Hepatocyte (in vitro differentiated cells): ENCODE measurements at regions not wholly inside any gene's neighbourhood (a gene's known extent, or its start where the extent isn't known, plus 50 kb on each side); places are given as distances from the start of the nearest gene placed in this dataset.

Experiments used
- DNase-seq: peaks from one replicate; pipeline ENCODE4 v3.0.0-alpha.2; 2016; ENCODE audit warnings: low spot score
- H2AFZ ChIP-seq: fragments of 200-600 bp; sonication (generic); 2 replicates; pipeline ENCODE4 v1.6.0; 2016; ENCODE audit warnings: antibody characterized with exemption, mild to moderate bottlenecking
- H3K27ac ChIP-seq: fragments of 200-600 bp; sonication (generic); 2 replicates; pipeline ENCODE4 v1.5.1; 2016; ENCODE audit warnings: mild to moderate bottlenecking
- H3K27me3 ChIP-seq: fragments of 200-600 bp; sonication (generic); 2 replicates; pipeline ENCODE4 v1.6.1; 2016
- H3K36me3 ChIP-seq: fragments of 200-600 bp; sonication (generic); replicated peaks from 2 replicates; pipeline ENCODE4 v1.5.1; 2016; ENCODE audit warnings: low read depth; ENCODE audit not compliant: insufficient read depth
- H3K4me1 ChIP-seq: fragments of 200-600 bp; sonication (generic); 2 replicates; pipeline ENCODE4 v1.5.1; 2016; ENCODE audit warnings: mild to moderate bottlenecking, moderate library complexity; ENCODE audit not compliant: insufficient read depth
- H3K4me2 ChIP-seq: fragments of 200-600 bp; sonication (generic); 2 replicates; pipeline ENCODE4 v1.6.0; 2016
- H3K4me3 ChIP-seq: fragments of 200-600 bp; sonication (generic); 2 replicates; pipeline ENCODE4 v1.5.1; 2016; ENCODE audit warnings: mild to moderate bottlenecking
- H3K79me2 ChIP-seq: fragments of 200-600 bp; sonication (generic); 2 replicates; pipeline ENCODE4 v1.6.0; 2017; ENCODE audit warnings: mild to moderate bottlenecking
- H3K9me2 ChIP-seq: fragments of 200-600 bp; sonication (generic); replicated peaks from 2 replicates; pipeline ENCODE4 v1.6.0; 2017; ENCODE audit warnings: mild to moderate bottlenecking; ENCODE audit not compliant: insufficient read depth
- H3K9me3 ChIP-seq: fragments of 200-600 bp; sonication (generic); 2 replicates; pipeline ENCODE4 v1.5.1; 2016; ENCODE audit warnings: low read depth, mild to moderate bottlenecking
- H4K20me1 ChIP-seq: fragments of 200-600 bp; sonication (generic); 2 replicates; pipeline ENCODE4 v1.6.0; 2016; ENCODE audit warnings: mild to moderate bottlenecking; ENCODE audit not compliant: insufficient read depth, poor library complexity, severe bottlenecking
- CTCF ChIP-seq: fragments of 200-600 bp; sonication (generic); IDR thresholded peaks from 2 replicates; pipeline ENCODE4 v1.5.1; 2016; ENCODE audit warnings: antibody characterized with exemption, mild to moderate bottlenecking; ENCODE audit not compliant: poor library complexity
- EZH2 ChIP-seq: fragments of 200-600 bp; sonication (generic); IDR thresholded peaks from 2 replicates; pipeline ENCODE4 v1.6.1; 2016; ENCODE audit warnings: antibody characterized with exemption, mild to moderate bottlenecking, borderline replicate concordance
- EZH2phosphoT487 ChIP-seq: fragments of 200-600 bp; sonication (generic); IDR thresholded peaks from one replicate; pipeline ENCODE4 v1.6.1; 2018; ENCODE audit warnings: antibody characterized with exemption, mild to moderate bottlenecking, low read depth, moderate library complexity; ENCODE audit not compliant: unreplicated experiment, severe bottlenecking
- WGBS: methylation state at CpG from one replicate; pipeline ENCODE4 v1.1.6; 2016; ENCODE audit warnings: low lambda C conversion rate; ENCODE audit errors: missing lambda C conversion rate; 5-methylcytosine and 5-hydroxymethylcytosine counted together

GRCh38 chrX:25976683-25977310 lies 161.3 kb upstream of the MAGEB18 start:
- Histone ChIP-seq H3K36me3 (no peaks in the 10 kb centered on the region), H3K27me3 (no peaks in the 10 kb centered on the region), H3K9me3 (no peaks in the 10 kb centered on the region), H3K79me2 (no peaks in the 10 kb centered on the region), H3K9me2 (no peaks in the 10 kb centered on the region), H4K20me1 (no peaks in the 10 kb centered on the region), H3K27ac (no peak overlapping the region), H3K4me2 (no peak overlapping the region), H3K4me3 (no peak overlapping the region), H2AFZ (no peak overlapping the region), H3K4me1 (no peaks in the 10 kb centered on the region)
- 44% methylated on average over 10 of the region's 10 CpGs for WGBS
- no peak for DNase-seq
- TF ChIP-seq CTCF = no peak
- no peak for TF ChIP-seq EZH2phosphoT487
- no peak for TF ChIP-seq EZH2

- no peaks in the 10 kb centered on the region for H3K9me3 ChIP-seq
- no peaks in the 10 kb centered on the region for H4K20me1 ChIP-seq
- no peak for TF ChIP-seq EZH2
- no peak for TF ChIP-seq CTCF
- TF ChIP-seq EZH2phosphoT487 = no peak
- DNase-seq = no peak
- no peaks in the 10 kb centered on the region for H3K4me1 ChIP-seq
- H3K27ac ChIP-seq = no peak overlapping the region
- 85% methylated on average over 1 of the region's 1 CpG for WGBS
- H3K27me3 ChIP-seq = no peaks in the 10 kb centered on the region
- H3K4me2 ChIP-seq = no peak overlapping the region
- H3K9me2 ChIP-seq = no peaks in the 10 kb centered on the region
- no peaks in the 10 kb centered on the region for H3K79me2 ChIP-seq
- H2AFZ ChIP-seq = no peak overlapping the region
- H3K36me3 ChIP-seq = no peaks in the 10 kb centered on the region
- no peak overlapping the region for H3K4me3 ChIP-seq
Observed at GRCh38 chrX:25998687-25999086, 139.5 kb upstream of the MAGEB18 start.

GRCh38 chrX:26007462-26007861 lies 130.7 kb upstream of the MAGEB18 start:
- Histone ChIP-seq H4K20me1 (no peaks in the 10 kb centered on the region), H3K4me3 (no peak overlapping the region), H3K27me3 (no peaks in the 10 kb centered on the region), H3K4me1 (no peaks in the 10 kb centered on the region), H3K9me3 (no peaks in the 10 kb centered on the region), H3K4me2 (no peak overlapping the region), H2AFZ (no peak overlapping the region), H3K27ac (no peak overlapping the region), H3K36me3 (no peaks in the 10 kb centered on the region), H3K79me2 (no peaks in the 10 kb centered on the region), H3K9me2 (no peaks in the 10 kb centered on the region)
- no peak for DNase-seq
- 64% methylated on average over 2 of the region's 2 CpGs for WGBS
- TF ChIP-seq EZH2 (no peak), EZH2phosphoT487 (no peak), CTCF (no peak)
